ENCODE measurements at regions not wholly inside any gene's neighbourhood (a gene's known extent, or its start where the extent isn't known, plus 50 kb on each side); places are given as distances from the start of the nearest gene placed in this dataset.

- Histone ChIP-seq H3K9me3 (ENCODE audit: low read depth, low read length, poor library complexity, severe bottlenecking) (no peaks in the 10 kb centered on the region), H3K4me3 (ENCODE audit: low read depth, low read length, poor library complexity, severe bottlenecking) (no peak overlapping the region), H3K36me3 (ENCODE audit: insufficient read depth, low read length, poor library complexity, severe bottlenecking) (no peaks in the 10 kb centered on the region), H3K27me3 (replicated peaks; ENCODE audit: insufficient read depth, low read depth, low read length, poor library complexity) (no peaks in the 10 kb centered on the region), H3K4me1 (ENCODE audit: insufficient read depth, low read length, poor library complexity, severe bottlenecking) (no peaks in the 10 kb centered on the region), H3K27ac (ENCODE audit: low read depth, low read length, poor library complexity, severe bottlenecking) (no peak overlapping the region)
- intact Hi-C loops (cut with micrococcal nuclease; ENCODE audit: unreplicated experiment), result no loop called here
- ChIA-PET POLR2A (ENCODE audit: low non-redundant PET) (no interaction called here), CTCF (no interaction called here)
- no TSS peak for BruUV-seq (replicated peaks)
- no peak for DNase-seq (ENCODE audit: low spot score)
- TF ChIP-seq CTCF (conservative IDR thresholded peaks at IDR 0.05; ENCODE audit: low read depth, low read length) (no peak), EZH2 (IDR thresholded peaks at IDR 0.05; ENCODE audit: borderline replicate concordance, low read depth, low read length, poor library complexity, severe bottlenecking) (no peak)
These were observed 60.9 kb upstream of the MGAT5 start for GRCh38 chr2:134193006-134193405.

- Histone ChIP-seq H3K36me3 (ENCODE audit: insufficient read depth, low read length, poor library complexity, severe bottlenecking) (no peaks in the 10 kb centered on the region), H3K4me3 (ENCODE audit: low read depth, low read length, poor library complexity, severe bottlenecking) (no peak overlapping the region), H3K4me1 (ENCODE audit: insufficient read depth, low read length, poor library complexity, severe bottlenecking) (no peaks in the 10 kb centered on the region), H3K9me3 (ENCODE audit: low read depth, low read length, poor library complexity, severe bottlenecking) (no peaks in the 10 kb centered on the region), H3K27me3 (replicated peaks; ENCODE audit: insufficient read depth, low read depth, low read length, poor library complexity) (no peaks in the 10 kb centered on the region), H3K27ac (ENCODE audit: low read depth, low read length, poor library complexity, severe bottlenecking) (no peak overlapping the region)
- DNase-seq (ENCODE audit: low spot score), result no peak
- ChIA-PET CTCF (no interaction called here), POLR2A (ENCODE audit: low non-redundant PET) (no interaction called here)
- intact Hi-C loops (cut with micrococcal nuclease; ENCODE audit: unreplicated experiment), result no loop called here
- TF ChIP-seq CTCF (conservative IDR thresholded peaks at IDR 0.05; ENCODE audit: low read depth, low read length), result no peak
- no peak for TF ChIP-seq EZH2 (IDR thresholded peaks at IDR 0.05; ENCODE audit: borderline replicate concordance, low read depth, low read length, poor library complexity, severe bottlenecking)
- BruUV-seq (replicated peaks), result no TSS peak
These were observed 59.4 kb upstream of the MGAT5 start for GRCh38 chr2:134194519-134194918.

GRCh38 chr2:134195341-134195740 lies 58.5 kb upstream of the MGAT5 start:
- no TSS peak for BruUV-seq (replicated peaks)
- ChIA-PET POLR2A (ENCODE audit: low non-redundant PET) (no interaction called here), CTCF (no interaction called here)
- intact Hi-C loops (cut with micrococcal nuclease; ENCODE audit: unreplicated experiment), result no loop called here
- no peak for DNase-seq (ENCODE audit: low spot score)
- H3K4me1 ChIP-seq (ENCODE audit: insufficient read depth, low read length, poor library complexity, severe bottlenecking), result no peaks in the 10 kb centered on the region
- H3K9me3 ChIP-seq (ENCODE audit: low read depth, low read length, poor library complexity, severe bottlenecking), result no peaks in the 10 kb centered on the region
- H3K4me3 ChIP-seq (ENCODE audit: low read depth, low read length, poor library complexity, severe bottlenecking), result no peak overlapping the region
- no peaks in the 10 kb centered on the region for H3K36me3 ChIP-seq (ENCODE audit: insufficient read depth, low read length, poor library complexity, severe bottlenecking)
- H3K27me3 ChIP-seq (replicated peaks; ENCODE audit: insufficient read depth, low read depth, low read length, poor library complexity), result no peaks in the 10 kb centered on the region
- no peak overlapping the region for H3K27ac ChIP-seq (ENCODE audit: low read depth, low read length, poor library complexity, severe bottlenecking)
- TF ChIP-seq CTCF (conservative IDR thresholded peaks at IDR 0.05; ENCODE audit: low read depth, low read length) (no peak), EZH2 (IDR thresholded peaks at IDR 0.05; ENCODE audit: borderline replicate concordance, low read depth, low read length, poor library complexity, severe bottlenecking) (no peak)

Data from A673 (cell line).